PC-3 (cell line): ENCODE measurements at regions not wholly inside any gene's neighbourhood (a gene's known extent, or its start where the extent isn't known, plus 50 kb on each side); places are given as distances from the start of the nearest gene placed in this dataset.

ENCODE experiments used
- ATAC-seq: fragments of 200-7000 bp; cut with Tn5 transposase; 2 replicates; pipeline ENCODE4 v1.9.1; 2020; ENCODE audit warnings: mild to moderate bottlenecking, moderate library complexity
- BruUV-seq: library from RNA; stranded (reverse); fragments of 400-500 nt; replicated peaks from 2 replicates; lab custom pipeline; 2021; lab: Mats Ljungman, UMichigan
- CTCF ChIA-PET: fragments of 300-600 bp; sonication (Branson Sonifier 250); formaldehyde crosslinking; loops from one replicate; lab custom pipeline; 2022; ENCODE audit warnings: antibody characterized with exemption; lab: Charles Lee
- POLR2A ChIA-PET: fragments of 300-600 bp; sonication (Branson Sonifier 250); formaldehyde crosslinking; loops from one replicate; lab custom pipeline; 2022; ENCODE audit warnings: antibody characterized with exemption; ENCODE audit not compliant: unreplicated experiment; lab: Charles Lee
- DNase-seq: peaks from one replicate; pipeline ENCODE4 v3.0.0-alpha.2; 2015
- H2AFZ ChIP-seq: fragments of 300-600 bp; sonication (generic); 2 replicates; pipeline ENCODE4 v1.6.0; 2016; ENCODE audit warnings: antibody characterized with exemption, low read length
- H3F3A ChIP-seq: fragments of 300-600 bp; sonication (generic); one replicate; pipeline ENCODE4 v1.6.0; 2017; ENCODE audit warnings: antibody characterized with exemption, low read length, control low read depth, mild to moderate bottlenecking; ENCODE audit not compliant: unreplicated experiment
- H3K27ac ChIP-seq: fragments of 300-600 bp; sonication (generic); 2 replicates; pipeline ENCODE4 v1.5.1; 2016; ENCODE audit warnings: mild to moderate bottlenecking, low read length
- H3K27me3 ChIP-seq: fragments of 300-600 bp; sonication (generic); 2 replicates; pipeline ENCODE4 v1.6.1; 2016; ENCODE audit warnings: low read length, mixed read lengths
- H3K36me3 ChIP-seq: fragments of 300-600 bp; sonication (generic); 2 replicates; pipeline ENCODE4 v1.6.1; 2016; ENCODE audit warnings: low read depth, mixed run types, low read length, mixed read lengths
- H3K4me1 ChIP-seq: fragments of 300-600 bp; sonication (generic); 2 replicates; pipeline ENCODE4 v1.5.1; 2016; ENCODE audit warnings: low read length; ENCODE audit not compliant: insufficient read depth
- H3K4me2 ChIP-seq: fragments of 300-600 bp; sonication (generic); 2 replicates; pipeline ENCODE4 v1.6.0; 2016; ENCODE audit warnings: low read length
- H3K4me3 ChIP-seq: fragments of 300-600 bp; sonication (generic); 2 replicates; pipeline ENCODE4 v1.5.1; 2016; ENCODE audit warnings: mild to moderate bottlenecking, low read length, mixed read lengths
- H3K79me2 ChIP-seq: fragments of 300-600 bp; sonication (generic); 2 replicates; pipeline ENCODE4 v1.6.1; 2017; ENCODE audit warnings: low read length, mixed read lengths
- H3K9ac ChIP-seq: fragments of 300-600 bp; sonication (generic); 2 replicates; pipeline ENCODE4 v1.6.0; 2016; ENCODE audit warnings: mild to moderate bottlenecking, low read length
- H3K9me2 ChIP-seq: fragments of 300-600 bp; sonication (generic); replicated peaks from 2 replicates; pipeline ENCODE4 v1.6.1; 2016; ENCODE audit warnings: mixed run types, low read length, mixed read lengths
- H3K9me3 ChIP-seq: fragments of 300-600 bp; sonication (generic); 2 replicates; pipeline ENCODE4 v1.6.1; 2016; ENCODE audit warnings: low read length, mixed read lengths
- H4K20me1 ChIP-seq: fragments of 300-600 bp; sonication (generic); 2 replicates; pipeline ENCODE4 v1.6.1; 2016; ENCODE audit warnings: low read length, mixed read lengths
- EZH2 ChIP-seq: fragments of 300-600 bp; sonication (generic); IDR thresholded peaks from one replicate; pipeline ENCODE4 v1.6.1; 2017; ENCODE audit warnings: antibody characterized with exemption, mild to moderate bottlenecking, low read length; ENCODE audit not compliant: unreplicated experiment
- EZH2phosphoT487 ChIP-seq: fragments of 300-600 bp; sonication (generic); IDR thresholded peaks from 2 replicates; pipeline ENCODE4 v1.6.1; 2018; ENCODE audit warnings: mild to moderate bottlenecking, antibody characterized with exemption, low read length, borderline replicate concordance
- intact Hi-C: fragments of 100-400 bp; cut with micrococcal nuclease; formaldehyde crosslinking; loops from 2 replicates; pipeline ENCODE4 v1.9.0; 2023
- TF ChIP-seq, protein P1 (sequence below): fragments of 300-600 bp; sonication (generic); conservative IDR thresholded peaks from 2 replicates; pipeline ENCODE4 v1.5.1; 2017; ENCODE audit warnings: antibody characterized with exemption, low read depth, mild to moderate bottlenecking, low read length

DNA sequence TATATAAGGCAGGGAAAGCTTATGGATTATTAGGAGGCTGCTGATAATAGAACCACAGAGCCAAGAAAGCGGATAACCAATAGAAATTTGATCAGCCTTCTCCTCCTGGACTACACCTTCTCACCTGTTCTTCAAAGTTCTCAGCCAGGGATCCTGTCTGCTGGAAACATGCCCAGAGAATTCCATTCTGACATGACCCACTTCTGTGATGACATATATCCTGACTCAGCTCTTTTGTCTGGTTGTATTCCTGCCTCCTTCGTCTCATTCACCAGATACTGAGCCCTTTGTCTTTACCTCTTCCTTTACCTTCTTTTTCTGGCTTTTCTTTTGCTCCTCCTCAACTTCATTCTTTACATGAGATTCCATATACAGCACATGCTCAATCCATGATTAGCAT, 576.1 kb downstream of the CDH11 start:
- CTCF ChIA-PET, result no interaction called here
- H3K27me3 ChIP-seq, result peaks cover 23% of the 10 kb centered on the region
- no peaks in the 10 kb centered on the region for H3F3A ChIP-seq
- BruUV-seq, result no TSS peak
- ATAC-seq (no peak), DNase-seq (peak; percentile 53)
- H3K9ac ChIP-seq, result no peak overlapping the region
- H3K36me3 ChIP-seq, result no peaks in the 10 kb centered on the region
- POLR2A ChIA-PET, result no interaction called here
- no peak overlapping the region for H3K4me3 ChIP-seq
- no peaks in the 10 kb centered on the region for H4K20me1 ChIP-seq
- no peaks in the 10 kb centered on the region for H3K9me2 ChIP-seq
- no peaks in the 10 kb centered on the region for H3K9me3 ChIP-seq
- no peaks in the 10 kb centered on the region for H3K79me2 ChIP-seq
- H2AFZ ChIP-seq, result no peak overlapping the region
- H3K4me2 ChIP-seq, result no peak overlapping the region
- TF ChIP-seq, protein P1, sequence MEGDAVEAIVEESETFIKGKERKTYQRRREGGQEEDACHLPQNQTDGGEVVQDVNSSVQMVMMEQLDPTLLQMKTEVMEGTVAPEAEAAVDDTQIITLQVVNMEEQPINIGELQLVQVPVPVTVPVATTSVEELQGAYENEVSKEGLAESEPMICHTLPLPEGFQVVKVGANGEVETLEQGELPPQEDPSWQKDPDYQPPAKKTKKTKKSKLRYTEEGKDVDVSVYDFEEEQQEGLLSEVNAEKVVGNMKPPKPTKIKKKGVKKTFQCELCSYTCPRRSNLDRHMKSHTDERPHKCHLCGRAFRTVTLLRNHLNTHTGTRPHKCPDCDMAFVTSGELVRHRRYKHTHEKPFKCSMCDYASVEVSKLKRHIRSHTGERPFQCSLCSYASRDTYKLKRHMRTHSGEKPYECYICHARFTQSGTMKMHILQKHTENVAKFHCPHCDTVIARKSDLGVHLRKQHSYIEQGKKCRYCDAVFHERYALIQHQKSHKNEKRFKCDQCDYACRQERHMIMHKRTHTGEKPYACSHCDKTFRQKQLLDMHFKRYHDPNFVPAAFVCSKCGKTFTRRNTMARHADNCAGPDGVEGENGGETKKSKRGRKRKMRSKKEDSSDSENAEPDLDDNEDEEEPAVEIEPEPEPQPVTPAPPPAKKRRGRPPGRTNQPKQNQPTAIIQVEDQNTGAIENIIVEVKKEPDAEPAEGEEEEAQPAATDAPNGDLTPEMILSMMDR, result no peak
- TF ChIP-seq EZH2 (no peak), EZH2phosphoT487 (no peak)
- intact Hi-C loops, result no loop called here
- H3K27ac ChIP-seq, result no peak overlapping the region
- H3K4me1 ChIP-seq, result no peaks in the 10 kb centered on the region

DNA sequence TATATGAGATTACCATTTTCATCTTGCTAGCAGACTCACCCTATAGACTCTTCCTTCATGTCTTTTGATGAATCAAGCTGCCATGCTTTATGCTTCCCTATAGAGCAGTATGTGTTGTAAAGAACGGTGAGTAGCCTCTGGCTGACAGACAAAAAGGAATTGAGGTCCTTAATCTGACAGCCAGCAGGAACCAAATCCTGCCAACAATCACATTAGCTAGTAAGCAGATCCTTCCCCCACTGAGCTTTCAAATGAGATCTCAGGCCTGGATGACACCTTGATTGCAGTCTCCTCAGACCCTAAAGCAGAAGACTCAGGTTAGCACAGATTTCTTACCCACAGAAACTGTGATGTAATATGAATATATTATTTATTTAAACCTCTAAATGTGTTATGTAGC, 577.0 kb downstream of the CDH11 start:
- Histone ChIP-seq H3K4me2 (no peak overlapping the region), H3K4me3 (no peak overlapping the region), H3K79me2 (no peaks in the 10 kb centered on the region), H3K36me3 (no peaks in the 10 kb centered on the region), H3K27ac (no peak overlapping the region), H3K9me3 (no peaks in the 10 kb centered on the region), H3K27me3 (peaks cover 24% of the 10 kb centered on the region), H3K4me1 (no peaks in the 10 kb centered on the region), H3F3A (no peaks in the 10 kb centered on the region), H2AFZ (no peak overlapping the region), H3K9ac (no peak overlapping the region), H3K9me2 (no peaks in the 10 kb centered on the region), H4K20me1 (no peaks in the 10 kb centered on the region)
- DNase-seq (no peak), ATAC-seq (no peak)
- BruUV-seq, result no TSS peak
- POLR2A ChIA-PET, result no interaction called here
- TF ChIP-seq EZH2 (no peak), EZH2phosphoT487 (no peak)
- TF ChIP-seq, protein P1, result no peak
- intact Hi-C loops, result no loop called here
- CTCF ChIA-PET, result no interaction called here

GRCh38 chr16:64543441-64543840, 578.4 kb downstream of the CDH11 start:
- ChIA-PET POLR2A (no interaction called here), CTCF (no interaction called here)
- 0 out of 2 replicates have a peak, but pooled peaks cover 20% of the 10 kb centered on the region for H3K27me3 ChIP-seq
- no peaks in the 10 kb centered on the region for H3K79me2 ChIP-seq
- H3K9ac ChIP-seq, result no peak overlapping the region
- H4K20me1 ChIP-seq, result no peaks in the 10 kb centered on the region
- BruUV-seq, result no TSS peak
- H3K27ac ChIP-seq, result no peak overlapping the region
- no peaks in the 10 kb centered on the region for H3K9me2 ChIP-seq
- no peak for DNase-seq
- intact Hi-C loops, result no loop called here
- no peak overlapping the region for H2AFZ ChIP-seq
- H3K4me2 ChIP-seq, result no peak overlapping the region
- no peaks in the 10 kb centered on the region for H3K36me3 ChIP-seq
- no peaks in the 10 kb centered on the region for H3K9me3 ChIP-seq
- ATAC-seq, result no peak
- H3K4me3 ChIP-seq, result no peak overlapping the region
- no peak for TF ChIP-seq EZH2phosphoT487
- TF ChIP-seq EZH2, result no peak
- TF ChIP-seq, protein P1, result no peak
- no peaks in the 10 kb centered on the region for H3F3A ChIP-seq
- H3K4me1 ChIP-seq, result no peaks in the 10 kb centered on the region
